ENCODE measurements at regions not wholly inside any gene's neighbourhood (a gene's known extent, or its start where the extent isn't known, plus 50 kb on each side); places are given as distances from the start of the nearest gene placed in this dataset.

DNA sequence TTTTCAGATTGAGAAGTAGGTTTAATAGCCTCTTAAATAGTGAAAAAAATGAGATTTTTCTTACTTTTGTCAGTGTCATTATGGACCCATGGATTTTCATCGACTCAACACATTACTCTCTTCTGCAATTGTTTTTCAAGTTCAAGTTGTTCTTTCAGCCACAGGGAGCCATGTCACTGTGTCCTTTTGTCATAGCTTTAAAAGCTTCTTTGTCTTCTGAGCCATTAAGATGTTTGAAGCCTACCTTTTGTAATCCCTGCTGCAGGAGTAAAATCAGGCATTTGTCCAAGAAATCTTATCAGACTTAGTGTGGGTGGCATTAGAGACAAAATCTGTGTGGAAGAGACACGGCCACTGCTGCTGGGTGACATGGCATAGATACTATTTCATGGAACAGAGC, 92.8 kb upstream of the ZP4 start:
- TF ChIP-seq, protein P1, sequence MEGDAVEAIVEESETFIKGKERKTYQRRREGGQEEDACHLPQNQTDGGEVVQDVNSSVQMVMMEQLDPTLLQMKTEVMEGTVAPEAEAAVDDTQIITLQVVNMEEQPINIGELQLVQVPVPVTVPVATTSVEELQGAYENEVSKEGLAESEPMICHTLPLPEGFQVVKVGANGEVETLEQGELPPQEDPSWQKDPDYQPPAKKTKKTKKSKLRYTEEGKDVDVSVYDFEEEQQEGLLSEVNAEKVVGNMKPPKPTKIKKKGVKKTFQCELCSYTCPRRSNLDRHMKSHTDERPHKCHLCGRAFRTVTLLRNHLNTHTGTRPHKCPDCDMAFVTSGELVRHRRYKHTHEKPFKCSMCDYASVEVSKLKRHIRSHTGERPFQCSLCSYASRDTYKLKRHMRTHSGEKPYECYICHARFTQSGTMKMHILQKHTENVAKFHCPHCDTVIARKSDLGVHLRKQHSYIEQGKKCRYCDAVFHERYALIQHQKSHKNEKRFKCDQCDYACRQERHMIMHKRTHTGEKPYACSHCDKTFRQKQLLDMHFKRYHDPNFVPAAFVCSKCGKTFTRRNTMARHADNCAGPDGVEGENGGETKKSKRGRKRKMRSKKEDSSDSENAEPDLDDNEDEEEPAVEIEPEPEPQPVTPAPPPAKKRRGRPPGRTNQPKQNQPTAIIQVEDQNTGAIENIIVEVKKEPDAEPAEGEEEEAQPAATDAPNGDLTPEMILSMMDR (IDR thresholded peaks at IDR 0.05), result no peak
- no peak for TF ChIP-seq POLR2A (IDR thresholded peaks at IDR 0.05)

Data from sigmoid colon (tissue), 3 donors.